ENCODE measurements at regions not wholly inside any gene's neighbourhood (a gene's known extent, or its start where the extent isn't known, plus 50 kb on each side); places are given as distances from the start of the nearest gene placed in this dataset.

DNA sequence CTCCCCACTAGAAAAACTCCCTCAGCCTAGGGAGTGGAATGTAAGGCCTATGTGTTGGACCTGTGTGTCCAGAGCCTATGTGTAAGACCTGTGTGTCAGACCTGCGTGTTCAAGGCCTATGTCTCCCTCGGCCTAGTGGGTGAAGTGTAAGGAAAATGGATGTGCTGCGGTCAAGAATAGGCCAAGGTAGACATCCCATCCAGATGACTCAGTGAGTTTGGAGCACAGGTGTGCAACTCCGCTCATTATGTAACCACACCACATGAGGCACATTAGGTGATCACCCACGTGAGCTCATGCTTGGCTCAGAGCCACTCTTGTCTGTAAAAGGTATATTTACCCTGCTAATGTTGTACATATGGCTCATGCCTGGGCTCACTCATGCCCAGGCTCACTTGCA lies 565.3 kb upstream of the CRIM1 start:
- no peak for DNase-seq (ENCODE audit: low spot score)
- Histone ChIP-seq H3K36me3 (no peaks in the 10 kb centered on the region), H3K9me3 (no peaks in the 10 kb centered on the region), H3K27ac (no peak overlapping the region), H3K4me1 (replicated peaks) (no peaks in the 10 kb centered on the region), H3K27me3 (replicated peaks; ENCODE audit: insufficient read depth) (no peaks in the 10 kb centered on the region), H3K4me3 (no peak overlapping the region)
- intact Hi-C loops (cut with DNase I), result no loop called here
- TF ChIP-seq POLR2A (IDR thresholded peaks at IDR 0.05) (no peak), POLR2AphosphoS5 (IDR thresholded peaks at IDR 0.05) (no peak)
- TF ChIP-seq, protein P1, sequence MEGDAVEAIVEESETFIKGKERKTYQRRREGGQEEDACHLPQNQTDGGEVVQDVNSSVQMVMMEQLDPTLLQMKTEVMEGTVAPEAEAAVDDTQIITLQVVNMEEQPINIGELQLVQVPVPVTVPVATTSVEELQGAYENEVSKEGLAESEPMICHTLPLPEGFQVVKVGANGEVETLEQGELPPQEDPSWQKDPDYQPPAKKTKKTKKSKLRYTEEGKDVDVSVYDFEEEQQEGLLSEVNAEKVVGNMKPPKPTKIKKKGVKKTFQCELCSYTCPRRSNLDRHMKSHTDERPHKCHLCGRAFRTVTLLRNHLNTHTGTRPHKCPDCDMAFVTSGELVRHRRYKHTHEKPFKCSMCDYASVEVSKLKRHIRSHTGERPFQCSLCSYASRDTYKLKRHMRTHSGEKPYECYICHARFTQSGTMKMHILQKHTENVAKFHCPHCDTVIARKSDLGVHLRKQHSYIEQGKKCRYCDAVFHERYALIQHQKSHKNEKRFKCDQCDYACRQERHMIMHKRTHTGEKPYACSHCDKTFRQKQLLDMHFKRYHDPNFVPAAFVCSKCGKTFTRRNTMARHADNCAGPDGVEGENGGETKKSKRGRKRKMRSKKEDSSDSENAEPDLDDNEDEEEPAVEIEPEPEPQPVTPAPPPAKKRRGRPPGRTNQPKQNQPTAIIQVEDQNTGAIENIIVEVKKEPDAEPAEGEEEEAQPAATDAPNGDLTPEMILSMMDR (IDR thresholded peaks at IDR 0.05), result no peak
- 81% methylated on average over 5 of the region's 5 CpGs for WGBS

DNA sequence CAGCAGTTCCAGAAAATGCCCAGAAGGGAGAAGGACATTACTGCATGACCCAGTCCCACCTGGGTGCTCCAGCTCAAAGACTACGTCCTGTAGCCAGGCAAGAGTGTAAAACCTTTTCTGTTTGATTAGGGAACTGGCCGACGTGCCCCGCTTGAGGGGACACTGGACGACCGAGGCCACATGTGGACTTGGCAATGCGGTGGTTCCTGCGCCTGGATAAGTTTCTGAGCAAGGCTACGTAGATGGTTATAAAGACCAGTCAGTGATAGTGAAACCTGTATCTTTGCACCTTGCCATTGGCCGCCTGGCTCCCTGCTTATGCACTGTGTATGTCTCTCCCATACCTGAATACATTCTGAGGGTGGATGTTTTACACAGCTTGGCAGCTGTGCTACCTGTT lies 567.0 kb upstream of the CRIM1 start:
- Histone ChIP-seq H3K9me3 (no peaks in the 10 kb centered on the region), H3K27ac (no peak overlapping the region), H3K4me1 (replicated peaks) (no peaks in the 10 kb centered on the region), H3K36me3 (no peaks in the 10 kb centered on the region), H3K27me3 (replicated peaks; ENCODE audit: insufficient read depth) (no peaks in the 10 kb centered on the region), H3K4me3 (no peak overlapping the region)
- no peak for DNase-seq (ENCODE audit: low spot score)
- WGBS, result 95% methylated on average over 10 of the region's 10 CpGs
- intact Hi-C loops (cut with DNase I), result no loop called here
- TF ChIP-seq POLR2A (IDR thresholded peaks at IDR 0.05) (no peak), POLR2AphosphoS5 (IDR thresholded peaks at IDR 0.05) (no peak)
- TF ChIP-seq, protein P1 (IDR thresholded peaks at IDR 0.05), result no peak

DNA sequence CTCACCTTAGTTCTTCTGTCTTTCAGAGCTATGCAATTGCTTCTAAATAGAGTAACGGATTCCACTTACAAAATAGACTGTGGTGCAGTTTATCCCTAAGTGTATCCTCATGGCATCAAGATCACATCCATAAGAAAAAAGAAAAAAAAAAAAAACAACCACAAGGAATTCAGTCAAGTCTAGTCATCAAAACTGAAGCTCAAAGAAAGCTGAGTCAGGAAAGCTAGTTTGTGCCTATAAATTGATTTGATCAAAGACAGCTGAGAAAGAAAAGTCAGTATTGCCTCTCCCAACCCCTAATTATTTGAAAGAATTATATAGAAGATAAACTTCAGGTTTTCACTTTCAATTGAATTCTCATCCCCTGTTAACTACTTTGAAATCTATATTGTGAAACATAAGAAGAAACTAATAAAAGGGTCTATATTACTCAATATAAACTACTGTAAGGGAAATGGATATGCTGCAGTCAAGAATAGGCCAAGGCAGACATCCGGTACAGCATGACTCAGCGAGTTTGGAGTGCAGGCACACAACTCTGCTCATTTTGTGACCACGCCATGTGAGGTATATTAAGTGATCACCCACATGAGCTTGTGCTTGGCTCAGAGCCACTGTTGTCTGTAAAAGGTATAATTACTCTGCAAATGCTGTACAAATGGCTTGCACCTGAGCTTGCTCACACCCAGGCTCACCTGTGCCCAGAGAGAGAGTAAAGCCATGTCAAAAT lies 568.1 kb upstream of the CRIM1 start:
- Histone ChIP-seq H3K27me3 (replicated peaks; ENCODE audit: insufficient read depth) (no peaks in the 10 kb centered on the region), H3K4me3 (no peak overlapping the region), H3K4me1 (replicated peaks) (no peaks in the 10 kb centered on the region), H3K9me3 (no peaks in the 10 kb centered on the region), H3K36me3 (no peaks in the 10 kb centered on the region), H3K27ac (no peak overlapping the region)
- no peak for TF ChIP-seq POLR2A (IDR thresholded peaks at IDR 0.05)
- TF ChIP-seq POLR2AphosphoS5 (IDR thresholded peaks at IDR 0.05), result no peak
- TF ChIP-seq, protein P1 (IDR thresholded peaks at IDR 0.05), result no peak
- DNase-seq (ENCODE audit: low spot score), result no peak
- 85% methylated on average over 4 of the region's 4 CpGs for WGBS
- intact Hi-C loops (cut with DNase I), result no loop called here

DNA sequence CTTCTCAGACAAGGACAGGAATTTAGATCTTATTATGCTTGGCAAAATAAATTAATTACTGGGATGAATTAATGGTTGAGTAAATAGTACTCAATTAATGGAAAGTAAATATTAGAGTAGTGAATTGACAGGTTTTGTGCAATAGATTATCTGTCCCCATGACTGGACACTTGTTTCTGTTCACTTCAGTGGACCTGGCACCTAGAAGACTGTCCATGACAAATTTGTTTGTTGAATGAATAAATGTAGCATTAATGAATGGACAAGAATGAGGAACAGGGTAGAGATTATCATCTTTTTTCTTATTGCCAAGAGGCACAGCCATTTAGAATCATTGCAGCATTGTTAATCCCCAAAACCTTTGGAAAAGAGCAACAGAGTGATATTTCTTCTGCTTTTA lies 570.0 kb upstream of the CRIM1 start:
- no peaks in the 10 kb centered on the region for H3K4me1 ChIP-seq (replicated peaks)
- no peaks in the 10 kb centered on the region for H3K27me3 ChIP-seq (replicated peaks; ENCODE audit: insufficient read depth)
- H3K9me3 ChIP-seq, result no peaks in the 10 kb centered on the region
- TF ChIP-seq, protein P1 (IDR thresholded peaks at IDR 0.05), result no peak
- TF ChIP-seq POLR2AphosphoS5 (IDR thresholded peaks at IDR 0.05) (no peak), POLR2A (IDR thresholded peaks at IDR 0.05) (no peak)
- H3K36me3 ChIP-seq, result no peaks in the 10 kb centered on the region
- H3K27ac ChIP-seq, result no peak overlapping the region
- intact Hi-C loops (cut with DNase I), result no loop called here
- no peak overlapping the region for H3K4me3 ChIP-seq
- DNase-seq (ENCODE audit: low spot score), result no peak

DNA sequence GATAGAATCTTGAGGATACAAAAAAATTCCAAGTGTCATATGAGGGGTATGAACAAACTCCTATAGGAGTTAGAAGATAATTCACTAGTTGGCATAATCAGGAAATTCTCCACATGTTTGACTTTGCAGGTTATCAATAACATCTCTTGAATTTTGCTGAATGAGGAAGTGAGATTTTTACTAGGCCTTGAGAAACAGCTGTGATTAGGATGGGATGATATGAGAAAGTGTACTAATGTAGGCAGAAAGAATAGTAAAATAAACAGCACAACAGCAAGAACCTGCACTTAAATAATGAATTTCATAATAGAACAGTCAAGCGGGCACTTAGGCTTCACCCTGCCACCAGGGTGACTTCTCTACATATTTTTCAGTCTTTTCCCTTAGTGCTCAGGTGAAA lies 570.8 kb upstream of the CRIM1 start:
- no peak overlapping the region for H3K4me3 ChIP-seq
- TF ChIP-seq, protein P1 (IDR thresholded peaks at IDR 0.05), result no peak
- no peak for TF ChIP-seq POLR2AphosphoS5 (IDR thresholded peaks at IDR 0.05)
- no peak for TF ChIP-seq POLR2A (IDR thresholded peaks at IDR 0.05)
- no peak for DNase-seq (ENCODE audit: low spot score)
- H3K36me3 ChIP-seq, result no peaks in the 10 kb centered on the region
- H3K27ac ChIP-seq, result no peak overlapping the region
- no peaks in the 10 kb centered on the region for H3K27me3 ChIP-seq (replicated peaks; ENCODE audit: insufficient read depth)
- no peaks in the 10 kb centered on the region for H3K4me1 ChIP-seq (replicated peaks)
- no peaks in the 10 kb centered on the region for H3K9me3 ChIP-seq
- 68% methylated on average over 1 of the region's 1 CpG for WGBS
- intact Hi-C loops (cut with DNase I), result no loop called here

All from prostate gland (tissue), 2 donors.